ENCODE measurements at regions not wholly inside any gene's neighbourhood (a gene's known extent, or its start where the extent isn't known, plus 50 kb on each side); places are given as distances from the start of the nearest gene placed in this dataset.

DNA sequence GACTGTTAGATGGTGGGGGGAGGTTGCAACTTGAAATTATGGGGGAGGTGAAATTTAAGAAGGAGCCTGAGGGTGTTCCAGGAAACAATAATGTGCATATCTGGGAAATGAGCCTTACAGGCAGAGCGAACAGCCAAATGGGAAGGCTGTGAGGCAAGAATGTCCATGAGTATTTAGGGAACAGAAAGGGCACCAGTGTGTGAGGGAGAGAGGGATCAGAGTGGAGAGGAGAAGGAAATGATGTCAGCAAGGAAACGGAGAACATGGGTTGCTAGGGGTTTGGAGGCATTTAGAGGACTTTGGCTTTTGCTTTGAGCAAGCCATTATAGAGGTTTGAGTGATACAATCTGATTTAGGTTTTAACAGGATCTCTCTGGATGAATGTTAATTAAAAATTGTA, 285.4 kb downstream of the TLE4 start:
- no peak for TF ChIP-seq POLR2A (IDR thresholded peaks at IDR 0.05)
- TF ChIP-seq, protein P1, sequence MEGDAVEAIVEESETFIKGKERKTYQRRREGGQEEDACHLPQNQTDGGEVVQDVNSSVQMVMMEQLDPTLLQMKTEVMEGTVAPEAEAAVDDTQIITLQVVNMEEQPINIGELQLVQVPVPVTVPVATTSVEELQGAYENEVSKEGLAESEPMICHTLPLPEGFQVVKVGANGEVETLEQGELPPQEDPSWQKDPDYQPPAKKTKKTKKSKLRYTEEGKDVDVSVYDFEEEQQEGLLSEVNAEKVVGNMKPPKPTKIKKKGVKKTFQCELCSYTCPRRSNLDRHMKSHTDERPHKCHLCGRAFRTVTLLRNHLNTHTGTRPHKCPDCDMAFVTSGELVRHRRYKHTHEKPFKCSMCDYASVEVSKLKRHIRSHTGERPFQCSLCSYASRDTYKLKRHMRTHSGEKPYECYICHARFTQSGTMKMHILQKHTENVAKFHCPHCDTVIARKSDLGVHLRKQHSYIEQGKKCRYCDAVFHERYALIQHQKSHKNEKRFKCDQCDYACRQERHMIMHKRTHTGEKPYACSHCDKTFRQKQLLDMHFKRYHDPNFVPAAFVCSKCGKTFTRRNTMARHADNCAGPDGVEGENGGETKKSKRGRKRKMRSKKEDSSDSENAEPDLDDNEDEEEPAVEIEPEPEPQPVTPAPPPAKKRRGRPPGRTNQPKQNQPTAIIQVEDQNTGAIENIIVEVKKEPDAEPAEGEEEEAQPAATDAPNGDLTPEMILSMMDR (IDR thresholded peaks at IDR 0.05) = no peak

Data from body of pancreas (tissue), 4 donors.